K562 (cell line): ENCODE measurements at regions not wholly inside any gene's neighbourhood (a gene's known extent, or its start where the extent isn't known, plus 50 kb on each side); places are given as distances from the start of the nearest gene placed in this dataset.

Experiments
- MEIS2 ChIP-seq: fragments of 450-650 bp; IDR thresholded peaks from 2 replicates; pipeline ENCODE4 v1.6.1; 2014; ENCODE audit warnings: mild to moderate bottlenecking; ENCODE audit not compliant: partially characterized antibody
- MYNN ChIP-seq, 2 experiments: sonication (generic); formaldehyde crosslinking in 1 of 2; IDR thresholded peaks; 2 replicates each; pipeline versions ENCODE4 v1.5.0 to v1.6.1; 2016 to 2020; ENCODE audit warnings: antibody characterized with exemption in 1 of 2, missing genetic modification reagents in 1 of 2
- NCOA2 ChIP-seq, 2 experiments: fragments of 450-650 bp; IDR thresholded peaks; 2 replicates each; pipeline ENCODE4 v1.6.1; 2018; ENCODE audit warnings: mild to moderate bottlenecking in 2 of 2, moderate library complexity in 1 of 2; ENCODE audit not compliant: partially characterized antibody in 2 of 2
- RNF219 ChIP-seq: fragments of 250-450 bp; sonication (Bioruptor Pico); IDR thresholded peaks from 2 replicates; pipeline ENCODE4 v1.5.0; 2022; ENCODE audit warnings: mild to moderate bottlenecking
- SP1 ChIP-seq: sonication (generic); formaldehyde crosslinking; IDR thresholded peaks from 2 replicates; pipeline ENCODE4 v1.8.1; 2022; ENCODE audit warnings: mild to moderate bottlenecking, missing genetic modification reagents
- ZBTB17 ChIP-seq: fragments of 450-650 bp; formaldehyde crosslinking; IDR thresholded peaks from 2 replicates; pipeline ENCODE4 v1.4.0; 2020; ENCODE audit warnings: mild to moderate bottlenecking
- ZNF830 ChIP-seq: fragments of 250-450 bp; sonication (Bioruptor Pico); IDR thresholded peaks from 2 replicates; pipeline ENCODE4 v1.5.0; 2021; ENCODE audit warnings: mild to moderate bottlenecking
- TF ChIP-seq, protein P1 (sequence below): sonication (generic); formaldehyde crosslinking; IDR thresholded peaks from 2 replicates; pipeline ENCODE4 v1.4.0; 2020; ENCODE audit warnings: mild to moderate bottlenecking, missing genetic modification reagents
- TF ChIP-seq, protein P2 (sequence below): fragments of 450-650 bp; IDR thresholded peaks from 2 replicates; pipeline ENCODE4 v1.6.1; 2014; ENCODE audit warnings: low read depth, mild to moderate bottlenecking, moderate library complexity, borderline replicate concordance

- no peak for TF ChIP-seq MYNN (IDR thresholded peaks at IDR 0.05)
- TF ChIP-seq MYNN (CRISPR knock-in tag; IDR thresholded peaks at IDR 0.05): no peak
- TF ChIP-seq SP1 (CRISPR knock-in tag): no peak
- TF ChIP-seq, protein P1, sequence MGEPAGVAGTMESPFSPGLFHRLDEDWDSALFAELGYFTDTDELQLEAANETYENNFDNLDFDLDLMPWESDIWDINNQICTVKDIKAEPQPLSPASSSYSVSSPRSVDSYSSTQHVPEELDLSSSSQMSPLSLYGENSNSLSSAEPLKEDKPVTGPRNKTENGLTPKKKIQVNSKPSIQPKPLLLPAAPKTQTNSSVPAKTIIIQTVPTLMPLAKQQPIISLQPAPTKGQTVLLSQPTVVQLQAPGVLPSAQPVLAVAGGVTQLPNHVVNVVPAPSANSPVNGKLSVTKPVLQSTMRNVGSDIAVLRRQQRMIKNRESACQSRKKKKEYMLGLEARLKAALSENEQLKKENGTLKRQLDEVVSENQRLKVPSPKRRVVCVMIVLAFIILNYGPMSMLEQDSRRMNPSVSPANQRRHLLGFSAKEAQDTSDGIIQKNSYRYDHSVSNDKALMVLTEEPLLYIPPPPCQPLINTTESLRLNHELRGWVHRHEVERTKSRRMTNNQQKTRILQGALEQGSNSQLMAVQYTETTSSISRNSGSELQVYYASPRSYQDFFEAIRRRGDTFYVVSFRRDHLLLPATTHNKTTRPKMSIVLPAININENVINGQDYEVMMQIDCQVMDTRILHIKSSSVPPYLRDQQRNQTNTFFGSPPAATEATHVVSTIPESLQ (CRISPR knock-in tag): no peak
- TF ChIP-seq ZNF830 (CRISPR knock-in tag): no peak
- TF ChIP-seq ZBTB17 (CRISPR knock-in tag): no peak
- no peak for TF ChIP-seq NCOA2 (IDR thresholded peaks at IDR 0.05; ENCODE audit: partially characterized antibody in 2 of 2)
- TF ChIP-seq MEIS2: no peak
- TF ChIP-seq, protein P2, sequence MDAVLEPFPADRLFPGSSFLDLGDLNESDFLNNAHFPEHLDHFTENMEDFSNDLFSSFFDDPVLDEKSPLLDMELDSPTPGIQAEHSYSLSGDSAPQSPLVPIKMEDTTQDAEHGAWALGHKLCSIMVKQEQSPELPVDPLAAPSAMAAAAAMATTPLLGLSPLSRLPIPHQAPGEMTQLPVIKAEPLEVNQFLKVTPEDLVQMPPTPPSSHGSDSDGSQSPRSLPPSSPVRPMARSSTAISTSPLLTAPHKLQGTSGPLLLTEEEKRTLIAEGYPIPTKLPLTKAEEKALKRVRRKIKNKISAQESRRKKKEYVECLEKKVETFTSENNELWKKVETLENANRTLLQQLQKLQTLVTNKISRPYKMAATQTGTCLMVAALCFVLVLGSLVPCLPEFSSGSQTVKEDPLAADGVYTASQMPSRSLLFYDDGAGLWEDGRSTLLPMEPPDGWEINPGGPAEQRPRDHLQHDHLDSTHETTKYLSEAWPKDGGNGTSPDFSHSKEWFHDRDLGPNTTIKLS: no peak
- no peak for TF ChIP-seq RNF219 (CRISPR knock-in tag)
Measured at GRCh38 chr6:946546-946945, 253.6 kb upstream of the EXOC2 start (continued).
